Activated B cell treated with CpG ODN at 0.5 μM for 24 hours (primary cell): ENCODE measurements at regions not wholly inside any gene's neighbourhood (a gene's known extent, or its start where the extent isn't known, plus 50 kb on each side); places are given as distances from the start of the nearest gene placed in this dataset.

ENCODE experiments used
- ATAC-seq: fragments of 200-7000 bp; cut with Tn5 transposase; one replicate; pipeline ENCODE4 v1.10.0; 2021; ENCODE audit warnings: low read depth, mild to moderate bottlenecking, moderate library complexity
- CTCF ChIA-PET: fragments of 350-600 bp; sonication (Branson Sonifier 250); formaldehyde crosslinking; loops from one replicate; lab custom pipeline; 2021; ENCODE audit warnings: antibody characterized with exemption; lab: Charles Lee
- POLR2A ChIA-PET: fragments of 350-600 bp; sonication (Branson Sonifier 250); formaldehyde crosslinking; loops from one replicate; lab custom pipeline; 2021; ENCODE audit warnings: antibody characterized with exemption; lab: Charles Lee
- DNase-seq: peaks from one replicate; pipeline ENCODE4 v3.0.0; 2022
- H3K27ac Mint-ChIP-seq: one replicate; pipeline ENCODE4 v1.8.0; 2020; ENCODE audit warnings: mixed read lengths
- H3K27me3 Mint-ChIP-seq: one replicate; pipeline ENCODE4 v1.8.0; 2021; ENCODE audit warnings: mixed read lengths
- H3K36me3 Mint-ChIP-seq: one replicate; pipeline ENCODE4 v1.8.0; 2021; ENCODE audit warnings: low read depth, mixed read lengths
- H3K4me1 Mint-ChIP-seq: one replicate; pipeline ENCODE4 v1.8.0; 2021; ENCODE audit warnings: mixed read lengths
- H3K4me3 Mint-ChIP-seq: one replicate; pipeline ENCODE4 v1.8.0; 2020; ENCODE audit warnings: mild to moderate bottlenecking, mixed read lengths
- H3K9me3 Mint-ChIP-seq: one replicate; pipeline ENCODE4 v1.8.0; 2020; ENCODE audit warnings: mixed read lengths
- intact Hi-C: fragments of 100-400 bp; cut with micrococcal nuclease; formaldehyde crosslinking; loops from one replicate; pipeline ENCODE4 v1.15.1; 2024
- TF ChIP-seq, protein P1 (sequence below): fragments of 200-600 bp; IDR thresholded peaks from one replicate; pipeline ENCODE4 v1.8.0; 2022; ENCODE audit warnings: antibody characterized with exemption, mild to moderate bottlenecking

DNA sequence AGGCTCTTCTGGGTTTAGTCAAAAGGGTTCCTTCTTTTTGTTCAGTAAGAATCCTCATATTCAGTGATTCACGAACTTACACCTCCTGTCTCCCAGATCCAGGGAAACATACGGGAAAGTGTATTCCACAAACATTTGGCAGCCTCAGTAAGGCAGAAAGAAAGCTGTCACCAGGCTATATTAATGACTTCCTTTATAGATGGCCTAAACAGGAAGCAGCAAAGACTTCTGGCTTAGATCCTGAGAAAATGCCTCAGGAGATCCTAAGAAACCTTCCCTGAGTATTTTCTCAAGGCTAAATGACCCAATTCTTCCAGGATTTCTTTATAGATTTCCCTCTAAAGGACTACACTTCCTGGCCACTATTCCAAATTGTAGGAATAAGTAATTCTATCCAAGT lies 1995.5 kb upstream of the CELF4 start:
- H3K4me1 Mint-ChIP-seq: no peaks in the 10 kb centered on the region
- no peaks in the 10 kb centered on the region for H3K27me3 Mint-ChIP-seq
- no peaks in the 10 kb centered on the region for H3K36me3 Mint-ChIP-seq
- H3K4me3 Mint-ChIP-seq: no peak overlapping the region
- H3K9me3 Mint-ChIP-seq: peaks cover 2% of the 10 kb centered on the region
- intact Hi-C loops: no loop called here
- DNase-seq (no peak), ATAC-seq (no peak)
- TF ChIP-seq, protein P1, sequence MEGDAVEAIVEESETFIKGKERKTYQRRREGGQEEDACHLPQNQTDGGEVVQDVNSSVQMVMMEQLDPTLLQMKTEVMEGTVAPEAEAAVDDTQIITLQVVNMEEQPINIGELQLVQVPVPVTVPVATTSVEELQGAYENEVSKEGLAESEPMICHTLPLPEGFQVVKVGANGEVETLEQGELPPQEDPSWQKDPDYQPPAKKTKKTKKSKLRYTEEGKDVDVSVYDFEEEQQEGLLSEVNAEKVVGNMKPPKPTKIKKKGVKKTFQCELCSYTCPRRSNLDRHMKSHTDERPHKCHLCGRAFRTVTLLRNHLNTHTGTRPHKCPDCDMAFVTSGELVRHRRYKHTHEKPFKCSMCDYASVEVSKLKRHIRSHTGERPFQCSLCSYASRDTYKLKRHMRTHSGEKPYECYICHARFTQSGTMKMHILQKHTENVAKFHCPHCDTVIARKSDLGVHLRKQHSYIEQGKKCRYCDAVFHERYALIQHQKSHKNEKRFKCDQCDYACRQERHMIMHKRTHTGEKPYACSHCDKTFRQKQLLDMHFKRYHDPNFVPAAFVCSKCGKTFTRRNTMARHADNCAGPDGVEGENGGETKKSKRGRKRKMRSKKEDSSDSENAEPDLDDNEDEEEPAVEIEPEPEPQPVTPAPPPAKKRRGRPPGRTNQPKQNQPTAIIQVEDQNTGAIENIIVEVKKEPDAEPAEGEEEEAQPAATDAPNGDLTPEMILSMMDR: no peak
- POLR2A ChIA-PET: no interaction called here
- CTCF ChIA-PET: no interaction called here
- H3K27ac Mint-ChIP-seq: no peak overlapping the region

DNA sequence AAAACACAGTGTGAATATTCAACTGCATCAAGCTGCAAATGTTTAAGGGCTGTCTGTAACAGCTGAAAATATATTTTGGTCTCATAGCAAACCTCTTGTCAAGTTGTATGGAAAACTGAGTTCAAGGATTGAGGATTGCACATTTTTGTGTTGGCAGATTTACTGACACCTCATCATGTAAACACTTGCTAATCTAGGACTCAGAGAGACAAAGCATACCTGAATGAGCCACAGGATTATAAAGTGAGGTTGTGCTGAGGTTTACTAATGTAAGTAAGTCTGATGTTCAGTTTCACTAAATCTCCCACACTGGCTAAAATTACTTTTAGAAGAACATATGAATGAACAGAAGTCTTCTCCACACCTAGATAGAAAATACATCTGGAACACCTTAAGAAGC lies 1993.1 kb upstream of the CELF4 start:
- DNase-seq (no peak), ATAC-seq (no peak)
- Mint-ChIP-seq H3K27me3 (no peaks in the 10 kb centered on the region), H3K4me3 (no peak overlapping the region), H3K36me3 (no peaks in the 10 kb centered on the region), H3K4me1 (no peaks in the 10 kb centered on the region), H3K27ac (no peak overlapping the region), H3K9me3 (no peaks in the 10 kb centered on the region)
- CTCF ChIA-PET: no interaction called here
- POLR2A ChIA-PET: no interaction called here
- intact Hi-C loops: no loop called here
- TF ChIP-seq, protein P1: no peak

DNA sequence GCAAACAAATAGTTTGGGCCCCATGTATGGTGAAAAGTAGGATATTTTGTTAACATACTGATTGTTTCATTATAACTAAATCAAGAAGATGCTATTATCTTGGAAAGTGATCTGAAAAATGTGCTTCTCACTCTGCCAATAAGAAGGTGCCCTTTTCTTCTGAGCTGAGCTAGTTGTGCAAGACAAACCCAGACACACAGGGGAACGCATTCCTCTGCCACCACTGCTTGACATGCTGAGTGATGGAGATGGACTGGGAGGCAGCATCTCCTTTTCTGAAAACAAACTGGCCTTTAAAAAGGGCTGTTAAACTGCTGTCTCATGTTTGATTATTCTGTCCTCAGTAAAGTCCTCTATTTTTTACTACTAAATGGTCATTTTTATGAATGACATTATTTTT lies 1989.9 kb upstream of the CELF4 start:
- no peaks in the 10 kb centered on the region for H3K4me1 Mint-ChIP-seq
- H3K36me3 Mint-ChIP-seq: no peaks in the 10 kb centered on the region
- ChIA-PET POLR2A (no interaction called here), CTCF (no interaction called here)
- H3K4me3 Mint-ChIP-seq: no peak overlapping the region
- ATAC-seq: no peak
- no peak overlapping the region for H3K27ac Mint-ChIP-seq
- no peaks in the 10 kb centered on the region for H3K9me3 Mint-ChIP-seq
- TF ChIP-seq, protein P1: no peak
- no peaks in the 10 kb centered on the region for H3K27me3 Mint-ChIP-seq
- DNase-seq: no peak
- intact Hi-C loops: no loop called here

DNA sequence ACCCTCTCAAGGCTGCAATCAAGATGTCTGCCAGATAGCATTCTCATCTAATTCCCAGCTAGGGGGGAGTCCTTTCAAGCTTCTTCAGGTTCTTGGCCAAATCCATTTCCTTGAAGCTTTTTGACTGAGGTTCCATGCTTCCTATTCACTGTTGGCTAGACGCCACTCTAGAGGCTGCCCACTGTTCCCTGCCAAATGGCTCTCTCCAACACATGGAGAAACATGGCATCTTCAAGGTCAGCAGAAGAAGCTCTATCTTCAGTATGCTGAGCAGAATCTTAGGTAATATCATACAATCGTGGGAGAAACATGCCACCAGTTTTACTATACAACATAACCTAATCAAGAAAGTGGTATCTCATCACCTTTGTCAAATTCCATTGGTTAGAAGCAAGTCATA lies 1985.1 kb upstream of the CELF4 start:
- no peaks in the 10 kb centered on the region for H3K36me3 Mint-ChIP-seq
- H3K27me3 Mint-ChIP-seq: no peaks in the 10 kb centered on the region
- ATAC-seq (no peak), DNase-seq (no peak)
- POLR2A ChIA-PET: no interaction called here
- TF ChIP-seq, protein P1: no peak
- H3K4me3 Mint-ChIP-seq: no peak overlapping the region
- intact Hi-C loops: no loop called here
- H3K4me1 Mint-ChIP-seq: no peaks in the 10 kb centered on the region
- no peak overlapping the region for H3K27ac Mint-ChIP-seq
- H3K9me3 Mint-ChIP-seq: no peaks in the 10 kb centered on the region
- CTCF ChIA-PET: no interaction called here

DNA sequence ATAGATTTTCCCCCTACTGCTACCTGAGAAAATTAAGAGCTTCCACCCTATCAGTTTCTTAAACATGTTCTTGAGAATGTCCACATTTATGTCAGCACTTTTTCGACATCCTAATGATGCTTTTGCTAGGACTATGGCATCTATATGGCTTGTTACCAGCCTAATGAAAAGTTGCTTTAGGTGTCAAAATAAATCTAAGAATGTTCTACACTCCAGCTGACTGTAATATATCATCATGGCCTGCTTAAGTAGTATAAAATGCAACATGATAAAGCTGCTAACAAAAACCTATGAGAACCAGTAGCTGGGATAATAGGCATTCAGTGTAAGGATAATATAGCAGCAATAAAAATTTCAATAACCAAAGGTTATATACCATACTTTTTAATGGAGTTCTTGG lies 1983.5 kb upstream of the CELF4 start:
- TF ChIP-seq, protein P1: no peak
- Mint-ChIP-seq H3K4me3 (no peak overlapping the region), H3K9me3 (no peaks in the 10 kb centered on the region), H3K27ac (no peak overlapping the region), H3K36me3 (no peaks in the 10 kb centered on the region), H3K27me3 (no peaks in the 10 kb centered on the region), H3K4me1 (no peaks in the 10 kb centered on the region)
- ATAC-seq (no peak), DNase-seq (no peak)
- intact Hi-C loops: no loop called here
- ChIA-PET POLR2A (no interaction called here), CTCF (no interaction called here)
